ENCODE measurements at regions not wholly inside any gene's neighbourhood (a gene's known extent, or its start where the extent isn't known, plus 50 kb on each side); places are given as distances from the start of the nearest gene placed in this dataset.

GRCh38 chr14:61875483-61875882 is 113.3 kb downstream of the SNAPC1 start:
- TF ChIP-seq CTCF (IDR thresholded peaks at IDR 0.05) (no peak), ZFX (IDR thresholded peaks at IDR 0.05; ENCODE audit: borderline replicate concordance) (no peak)

All from 22Rv1 (cell line).